SK-N-SH (cell line): ENCODE measurements at regions not wholly inside any gene's neighbourhood (a gene's known extent, or its start where the extent isn't known, plus 50 kb on each side); places are given as distances from the start of the nearest gene placed in this dataset.

Experiments
- CTCF ChIA-PET: fragments of 300-600, 350-600 bp; formaldehyde crosslinking; extraction: SDS; loops from one replicate; lab custom pipeline; 2021; lab: Yijun Ruan, JAX
- POLR2A ChIA-PET: fragments of 350-600 bp; sonication (Branson Sonifier 250); formaldehyde crosslinking; extraction: SDS; loops from one replicate; lab custom pipeline; 2020; ENCODE audit warnings: antibody characterized with exemption, inconsistent platforms; lab: Yijun Ruan, JAX
- DNase-seq: peaks from one replicate; pipeline ENCODE4 v3.0.0; 2012
- H2AFZ ChIP-seq: fragments of 200-600 bp; sonication (generic); 2 replicates; pipeline ENCODE4 v1.8.1; 2016; ENCODE audit warnings: antibody characterized with exemption, mild to moderate bottlenecking, low read depth
- H3F3A ChIP-seq: fragments of 200-600 bp; sonication (generic); replicated peaks from 2 replicates; pipeline ENCODE3; 2016; ENCODE audit warnings: antibody characterized with exemption, mild to moderate bottlenecking; ENCODE audit not compliant: insufficient read depth
- H3K27ac ChIP-seq, 2 experiments: fragments of 200-500 bp in 1 of 2; fragments of 200-600 bp in 1 of 2; sonication (Bioruptor generic) in 1 of 2; sonication (generic), shearing (Covaris generic) in 1 of 2; 2 replicates each; pipeline versions ENCODE4 v1.5.1 to v1.6.1; 2014 to 2016; ENCODE audit warnings: low read depth in 2 of 2, inconsistent platforms in 1 of 2, low read length in 1 of 2, mild to moderate bottlenecking in 1 of 2, mixed read lengths in 1 of 2
- H3K27me3 ChIP-seq: fragments of 200-600 bp; sonication (generic), shearing (Covaris generic); 2 replicates; pipeline ENCODE4 v1.6.1; 2016; ENCODE audit warnings: mixed run types; ENCODE audit not compliant: insufficient read depth
- H3K36me3 ChIP-seq, 2 experiments: fragments of 200-500 bp in 1 of 2; fragments of 200-600 bp in 1 of 2; sonication (Bioruptor generic) in 1 of 2; sonication (generic) in 1 of 2; replicated peaks in 1 of 2; 2 replicates each; pipeline versions ENCODE3 to v1.5.1; 2014 to 2016; ENCODE audit warnings: low read length in 1 of 2, mild to moderate bottlenecking in 1 of 2; ENCODE audit not compliant: insufficient read depth in 2 of 2, control insufficient read depth in 1 of 2
- H3K4me1 ChIP-seq, 2 experiments: fragments of 200-500 bp in 1 of 2; fragments of 200-600 bp in 1 of 2; sonication (Bioruptor generic) in 1 of 2; sonication (generic), shearing (Covaris generic) in 1 of 2; 2 replicates each; pipeline versions ENCODE4 v1.5.1 to v1.6.1; 2014 to 2016; ENCODE audit warnings: low read depth in 1 of 2, low read length in 1 of 2, mixed run types in 1 of 2; ENCODE audit not compliant: insufficient read depth in 2 of 2, control insufficient read depth in 1 of 2
- H3K4me2 ChIP-seq: fragments of 200-600 bp; sonication (generic), shearing (Covaris generic); 2 replicates; pipeline ENCODE4 v1.6.1; 2017; ENCODE audit warnings: mixed run types
- H3K4me3 ChIP-seq, 2 experiments: fragments of 200-500 bp in 1 of 2; fragments of 200-600 bp in 1 of 2; sonication (Bioruptor generic) in 1 of 2; sonication (generic), shearing (Covaris generic) in 1 of 2; 2 replicates each; pipeline versions ENCODE4 v1.5.1 to v1.8.1; 2014 to 2016; ENCODE audit warnings: low read depth in 2 of 2, inconsistent platforms in 1 of 2, low read length in 1 of 2, mild to moderate bottlenecking in 1 of 2, mixed read lengths in 1 of 2, moderate library complexity in 1 of 2
- H3K79me2 ChIP-seq: fragments of 200-600 bp; sonication (generic); 2 replicates; pipeline ENCODE4 v1.8.1; 2017; ENCODE audit warnings: mild to moderate bottlenecking; ENCODE audit not compliant: insufficient read depth
- H3K9ac ChIP-seq: fragments of 200-600 bp; sonication (generic); 2 replicates; pipeline ENCODE4 v1.6.1; 2017; ENCODE audit warnings: mixed run types
- H3K9me2 ChIP-seq: fragments of 200-600 bp; sonication (generic); 2 replicates; pipeline ENCODE4 v1.6.1; 2017; ENCODE audit warnings: mixed run types
- H3K9me3 ChIP-seq: fragments of 200-600 bp; sonication (generic); 2 replicates; pipeline ENCODE4 v1.6.1; 2017; ENCODE audit warnings: mixed run types, mild to moderate bottlenecking, moderate library complexity
- H4K20me1 ChIP-seq: fragments of 200-600 bp; sonication (generic); 2 replicates; pipeline ENCODE4 v1.6.1; 2017; ENCODE audit warnings: mild to moderate bottlenecking, mixed run types; ENCODE audit not compliant: insufficient read depth
- CHD2 ChIP-seq: fragments of 150-350 bp; IDR thresholded peaks from 2 replicates; pipeline ENCODE4 v1.6.1; 2018; ENCODE audit warnings: low read length; ENCODE audit not compliant: partially characterized antibody
- ELF1 ChIP-seq: IDR thresholded peaks from 2 replicates; pipeline ENCODE4 v1.4.0; 2012
- FOXJ3 ChIP-seq: sonication (generic); formaldehyde crosslinking; IDR thresholded peaks from 2 replicates; pipeline ENCODE4 v1.5.1; 2020; ENCODE audit warnings: mild to moderate bottlenecking, missing genetic modification reagents
- GATA2 ChIP-seq: sonication (generic); formaldehyde crosslinking; IDR thresholded peaks from 2 replicates; pipeline ENCODE4 v1.5.0; 2020; ENCODE audit warnings: mild to moderate bottlenecking, missing genetic modification reagents
- MEF2A ChIP-seq: IDR thresholded peaks from 2 replicates; pipeline ENCODE4 v1.4.0; 2012; ENCODE audit warnings: low read depth, borderline replicate concordance
- MXI1 ChIP-seq: IDR thresholded peaks from 2 replicates; pipeline ENCODE4 v1.6.1; 2012; ENCODE audit warnings: mild to moderate bottlenecking, low read depth, low read length, improper control_type of control experiment
- NFIC ChIP-seq: IDR thresholded peaks from 2 replicates; pipeline ENCODE4 v1.4.0; 2012; ENCODE audit warnings: borderline replicate concordance
- PBX3 ChIP-seq: IDR thresholded peaks from 2 replicates; pipeline ENCODE4; 2012
- POLR2AphosphoS5 ChIP-seq: IDR thresholded peaks from 2 replicates; pipeline ENCODE4 v1.6.1; 2012; ENCODE audit warnings: low read depth, low read length
- RCOR1 ChIP-seq: fragments of 150-350 bp; IDR thresholded peaks from 2 replicates; pipeline ENCODE4 v1.6.1; 2017; ENCODE audit warnings: antibody characterized with exemption, low read length
- RXRA ChIP-seq: IDR thresholded peaks from 2 replicates; pipeline ENCODE4 v1.4.0; 2012; ENCODE audit warnings: low read depth, mild to moderate bottlenecking, borderline replicate concordance
- TAF1 ChIP-seq: IDR thresholded peaks from 2 replicates; pipeline ENCODE4 v1.6.1; 2012; ENCODE audit warnings: low read depth, mild to moderate bottlenecking, low read length, moderate library complexity, borderline replicate concordance
- TCF12 ChIP-seq: IDR thresholded peaks from 2 replicates; pipeline ENCODE4 v1.4.0; 2012
- TEAD4 ChIP-seq: IDR thresholded peaks from 2 replicates; pipeline ENCODE4 v1.4.0; 2012; ENCODE audit warnings: mild to moderate bottlenecking, borderline replicate concordance; ENCODE audit not compliant: insufficient read depth
- YY1 ChIP-seq: IDR thresholded peaks from 2 replicates; pipeline ENCODE4 v1.4.0; 2012; ENCODE audit warnings: low read depth, mild to moderate bottlenecking
- WGBS: methylation state at CpG from one replicate; pipeline ENCODE4 v1.1.6; 2017; ENCODE audit warnings: low lambda C conversion rate; 5-methylcytosine and 5-hydroxymethylcytosine counted together
- TF ChIP-seq, protein P1 (sequence below): IDR thresholded peaks from 2 replicates; pipeline ENCODE4 v1.4.0; 2012; ENCODE audit warnings: low read depth, borderline replicate concordance
- TF ChIP-seq, protein P2 (sequence below): fragments of 150-350 bp; IDR thresholded peaks from 2 replicates; pipeline ENCODE4 v1.6.1; 2016; ENCODE audit warnings: mild to moderate bottlenecking, low read depth, low read length
- TF ChIP-seq, protein P3 (sequence below): IDR thresholded peaks from 2 replicates; pipeline ENCODE4 v1.4.0; 2012; ENCODE audit warnings: low read depth

DNA sequence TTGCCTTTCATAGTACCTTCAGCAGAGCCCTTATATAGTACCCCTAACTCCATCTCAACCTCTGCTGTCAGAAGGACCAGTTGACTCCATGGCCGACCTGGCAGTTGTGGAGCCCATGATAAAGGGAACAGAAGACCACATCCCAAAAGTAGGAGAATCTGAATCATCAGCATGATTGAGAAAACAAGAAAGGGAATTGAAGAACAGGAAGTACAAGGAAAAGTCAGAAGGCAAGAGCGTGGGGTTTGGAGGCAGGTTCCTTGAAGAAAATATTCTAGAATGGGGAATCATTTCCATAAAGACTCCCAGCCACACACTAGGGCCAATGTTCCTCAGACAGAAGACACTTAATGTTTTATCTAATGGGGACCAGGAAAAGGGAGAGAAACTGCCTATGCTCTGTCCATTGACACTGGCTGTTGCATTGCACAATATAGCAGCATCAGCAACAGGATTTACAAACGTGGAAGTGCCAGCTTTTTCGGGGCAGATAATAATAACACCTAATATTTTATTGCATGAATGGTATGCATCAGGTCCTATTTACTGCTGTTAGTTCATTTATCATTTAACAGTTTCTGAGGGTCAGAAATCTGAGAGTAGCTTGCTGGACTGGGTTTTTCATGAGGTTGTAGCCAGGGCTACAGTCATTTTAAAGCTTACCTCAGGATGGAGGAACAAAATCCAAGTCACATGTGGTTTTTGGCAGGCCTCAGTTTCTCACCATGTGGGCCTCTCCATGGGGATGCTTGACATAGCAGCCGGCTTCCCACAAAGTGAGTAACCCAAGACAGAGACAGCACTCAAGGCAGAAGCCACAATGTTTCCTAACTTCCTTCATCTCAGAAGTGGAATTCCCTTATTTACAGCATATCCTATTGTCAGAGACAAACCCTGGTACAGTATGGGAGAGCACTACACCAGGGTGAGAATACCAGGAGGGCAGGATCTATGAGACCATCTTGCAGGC is 483.4 kb downstream of the PLPP3 start:
- Histone ChIP-seq H3K27ac (no peak overlapping the region; a peak in 1 of 4 replicates), H3K4me2 (no peak overlapping the region), H3K9me3 (no peaks in the 10 kb centered on the region), H2AFZ (no peak overlapping the region), H3K4me3 (no peak overlapping the region), H3K9ac (no peak overlapping the region), H3K79me2 (no peaks in the 10 kb centered on the region), H3K36me3 (no peaks in the 10 kb centered on the region), H3K9me2 (no peaks in the 10 kb centered on the region), H4K20me1 (no peaks in the 10 kb centered on the region), H3K4me1 (peaks cover 0 to 26% of the 10 kb centered on the region in 2 experiments; a peak in 2 of 4 replicates), H3K27me3 (no peaks in the 10 kb centered on the region), H3F3A (no peaks in the 10 kb centered on the region)
- ChIA-PET CTCF (no interaction called here), POLR2A (no interaction called here)
- TF ChIP-seq, protein P1, sequence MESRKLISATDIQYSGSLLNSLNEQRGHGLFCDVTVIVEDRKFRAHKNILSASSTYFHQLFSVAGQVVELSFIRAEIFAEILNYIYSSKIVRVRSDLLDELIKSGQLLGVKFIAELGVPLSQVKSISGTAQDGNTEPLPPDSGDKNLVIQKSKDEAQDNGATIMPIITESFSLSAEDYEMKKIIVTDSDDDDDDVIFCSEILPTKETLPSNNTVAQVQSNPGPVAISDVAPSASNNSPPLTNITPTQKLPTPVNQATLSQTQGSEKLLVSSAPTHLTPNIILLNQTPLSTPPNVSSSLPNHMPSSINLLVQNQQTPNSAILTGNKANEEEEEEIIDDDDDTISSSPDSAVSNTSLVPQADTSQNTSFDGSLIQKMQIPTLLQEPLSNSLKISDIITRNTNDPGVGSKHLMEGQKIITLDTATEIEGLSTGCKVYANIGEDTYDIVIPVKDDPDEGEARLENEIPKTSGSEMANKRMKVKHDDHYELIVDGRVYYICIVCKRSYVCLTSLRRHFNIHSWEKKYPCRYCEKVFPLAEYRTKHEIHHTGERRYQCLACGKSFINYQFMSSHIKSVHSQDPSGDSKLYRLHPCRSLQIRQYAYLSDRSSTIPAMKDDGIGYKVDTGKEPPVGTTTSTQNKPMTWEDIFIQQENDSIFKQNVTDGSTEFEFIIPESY: no peak
- TF ChIP-seq NFIC (peak; percentile 36; the same call in 1 of the 2 replicates), TCF12 (peak; percentile 52; the same call in 1 of the 2 replicates), TEAD4 (0 out of 2 replicates have a peak, but pooled peaks have one; percentile 18), PBX3 (0 out of 2 replicates have a peak, but pooled peaks have one; percentile 6)
- TF ChIP-seq, protein P2, sequence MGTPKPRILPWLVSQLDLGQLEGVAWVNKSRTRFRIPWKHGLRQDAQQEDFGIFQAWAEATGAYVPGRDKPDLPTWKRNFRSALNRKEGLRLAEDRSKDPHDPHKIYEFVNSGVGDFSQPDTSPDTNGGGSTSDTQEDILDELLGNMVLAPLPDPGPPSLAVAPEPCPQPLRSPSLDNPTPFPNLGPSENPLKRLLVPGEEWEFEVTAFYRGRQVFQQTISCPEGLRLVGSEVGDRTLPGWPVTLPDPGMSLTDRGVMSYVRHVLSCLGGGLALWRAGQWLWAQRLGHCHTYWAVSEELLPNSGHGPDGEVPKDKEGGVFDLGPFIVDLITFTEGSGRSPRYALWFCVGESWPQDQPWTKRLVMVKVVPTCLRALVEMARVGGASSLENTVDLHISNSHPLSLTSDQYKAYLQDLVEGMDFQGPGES: no peak
- WGBS: 72% methylated on average over 5 of the region's 5 CpGs
- DNase-seq: no peak

GRCh38 chr1:56094168-56094567 is 485.2 kb downstream of the PLPP3 start:
- Histone ChIP-seq H3K9ac (no peak overlapping the region), H3F3A (no peaks in the 10 kb centered on the region), H3K79me2 (no peaks in the 10 kb centered on the region), H3K27ac (peak overlapping the region in 1 of 2 experiments; percentile 94; a peak in 2 of 4 replicates), H3K9me2 (no peaks in the 10 kb centered on the region), H4K20me1 (no peaks in the 10 kb centered on the region), H3K4me1 (peaks cover 0 to 23% of the 10 kb centered on the region in 2 experiments; a peak in 2 of 4 replicates), H3K4me2 (no peak overlapping the region), H3K9me3 (no peaks in the 10 kb centered on the region), H3K36me3 (no peaks in the 10 kb centered on the region), H3K27me3 (no peaks in the 10 kb centered on the region), H2AFZ (no peak overlapping the region), H3K4me3 (no peak overlapping the region)
- peak; percentile 65 for DNase-seq
- ChIA-PET CTCF (interaction anchor here (1.0 kb wide), 1 partner anchor 39 kb away, joined by 3 read pairs; no protein-coding TSS in a partner anchor), POLR2A (no interaction called here)
- 26% methylated on average over 3 of the region's 3 CpGs for WGBS
- TF ChIP-seq CHD2 (peak; percentile 64), YY1 (no peak), GATA2 (CRISPR knock-in tag) (peak; percentile 24; the same call in 1 of the 2 replicates), ELF1 (no peak), TAF1 (no peak), MEF2A (no peak), FOXJ3 (CRISPR knock-in tag) (no peak), RCOR1 (peak; percentile 67), TEAD4 (no peak), POLR2AphosphoS5 (peak; percentile 51; the same call in 1 of the 2 replicates), RXRA (no peak), TCF12 (peak; percentile 83), MXI1 (peak; percentile 70; the same call in 1 of the 2 replicates)
- TF ChIP-seq, protein P2: no peak
- TF ChIP-seq, protein P3, sequence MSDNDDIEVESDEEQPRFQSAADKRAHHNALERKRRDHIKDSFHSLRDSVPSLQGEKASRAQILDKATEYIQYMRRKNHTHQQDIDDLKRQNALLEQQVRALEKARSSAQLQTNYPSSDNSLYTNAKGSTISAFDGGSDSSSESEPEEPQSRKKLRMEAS: no peak
